ENCODE measurements at regions not wholly inside any gene's neighbourhood (a gene's known extent, or its start where the extent isn't known, plus 50 kb on each side); places are given as distances from the start of the nearest gene placed in this dataset.
"Not testable (repeated sequence)": the region's sequence is repeated elsewhere in the genome, so short reads cannot be mapped to it uniquely, and the experiment has no call there.

DNA sequence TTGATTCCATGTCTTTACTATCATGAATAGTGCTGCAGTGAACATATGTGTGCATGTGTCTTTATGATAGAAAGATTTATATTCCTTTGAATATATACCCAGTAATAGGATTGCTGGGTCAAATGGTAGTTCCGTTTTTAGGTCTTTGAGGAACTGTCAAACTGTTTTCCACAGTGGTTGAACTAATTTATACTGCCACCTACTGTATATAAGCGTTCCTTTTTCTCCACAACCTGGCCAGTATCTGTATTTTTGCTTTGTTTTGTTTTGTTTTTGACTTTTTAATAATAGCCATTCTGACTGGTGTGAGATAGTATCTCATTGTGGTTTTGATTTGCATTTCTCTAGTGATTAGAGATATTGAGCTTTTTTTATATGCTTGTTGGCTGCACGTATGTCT lies 641.6 kb downstream of the SUCLG1 start:
- no peak for DNase-seq
- H3K9me3 ChIP-seq, result no peaks in the 10 kb centered on the region
- no peak for ATAC-seq (ENCODE audit: low FRiP score in 2 of 2)
- no peaks in the 10 kb centered on the region for H3K36me3 ChIP-seq
- H3K27me3 ChIP-seq, result no peaks in the 10 kb centered on the region
- 40 to 49% methylated on average over 3 of the region's 3 CpGs for WGBS, 2 donors
- H3K4me3 ChIP-seq, result no peak overlapping the region
- TF ChIP-seq EP300 (IDR thresholded peaks at IDR 0.05) (no peak), CTCF (IDR thresholded peaks at IDR 0.05) (peak in 1 of 6 experiments; percentile 8)
- no peak overlapping the region for H3K27ac ChIP-seq
- no peaks in the 10 kb centered on the region for H3K4me1 ChIP-seq

DNA sequence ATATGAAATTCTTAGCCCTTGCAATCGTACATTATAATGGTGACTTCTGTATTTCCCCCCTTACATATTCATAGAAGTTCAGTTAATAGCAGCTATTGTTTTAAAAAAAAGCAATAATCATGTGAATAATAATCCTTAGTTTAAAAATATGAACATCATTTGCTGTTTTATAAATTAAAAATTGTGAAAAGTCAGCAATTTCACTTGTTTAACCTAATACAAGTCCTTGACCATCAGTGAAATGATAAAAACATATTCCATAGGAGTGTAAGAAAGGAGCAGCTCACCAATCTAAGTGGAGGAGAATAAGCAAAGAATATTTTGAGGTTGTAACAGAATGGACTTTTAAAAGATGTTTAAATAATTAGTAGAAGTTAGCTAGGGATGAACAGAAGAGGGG lies 650.2 kb downstream of the SUCLG1 start:
- Histone ChIP-seq H3K36me3 (no peaks in the 10 kb centered on the region), H3K9me3 (no peaks in the 10 kb centered on the region), H3K4me3 (no peak overlapping the region), H3K27me3 (no peaks in the 10 kb centered on the region), H3K27ac (no peak overlapping the region), H3K4me1 (no peaks in the 10 kb centered on the region)
- ATAC-seq (ENCODE audit: low FRiP score in 2 of 2) (no peak), DNase-seq (no peak)
- WGBS, 2 donors, result 85 to 88% methylated on average over 1 of the region's 1 CpG
- TF ChIP-seq EP300 (IDR thresholded peaks at IDR 0.05) (no peak), POLR2A (IDR thresholded peaks at IDR 0.05) (no peak), POLR2AphosphoS5 (IDR thresholded peaks at IDR 0.05) (no peak), CTCF (IDR thresholded peaks at IDR 0.05) (no peak)

DNA sequence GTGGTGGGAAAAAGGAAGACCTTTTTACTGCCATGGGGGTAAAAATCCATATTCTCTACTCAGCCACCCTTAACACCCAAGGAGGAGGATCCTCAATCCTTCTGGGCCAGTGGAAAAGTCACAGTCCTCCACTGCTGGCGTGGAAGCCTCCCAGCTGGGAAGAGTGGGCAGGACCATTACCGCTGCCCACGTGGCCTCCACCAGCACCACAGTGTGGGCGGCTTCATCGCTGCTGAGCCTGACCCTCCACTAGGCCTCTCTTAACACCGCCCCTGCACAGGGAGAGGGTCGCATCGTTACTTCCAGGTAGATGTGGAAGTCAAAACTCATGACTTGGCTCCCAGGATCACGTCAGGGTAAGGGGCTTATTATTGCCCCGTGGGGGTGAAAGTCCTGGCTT lies 656.5 kb downstream of the SUCLG1 start:
- H3K27me3 ChIP-seq, result no peaks in the 10 kb centered on the region
- WGBS, 2 donors, result 93 to 94% methylated on average over 10 of the region's 10 CpGs
- TF ChIP-seq POLR2AphosphoS5 (IDR thresholded peaks at IDR 0.05), result no peak
- TF ChIP-seq POLR2A (IDR thresholded peaks at IDR 0.05), result no peak
- no peak for TF ChIP-seq EP300 (IDR thresholded peaks at IDR 0.05)
- no peak for TF ChIP-seq CTCF (IDR thresholded peaks at IDR 0.05)
- no peaks in the 10 kb centered on the region for H3K36me3 ChIP-seq
- no peaks in the 10 kb centered on the region for H3K4me1 ChIP-seq
- no peak overlapping the region for H3K4me3 ChIP-seq
- no peak for ATAC-seq (ENCODE audit: low FRiP score in 2 of 2)
- no peak for DNase-seq
- no peak overlapping the region for H3K27ac ChIP-seq
- H3K9me3 ChIP-seq, result no peaks in the 10 kb centered on the region

GRCh38 chr2:83795777-83796176 lies 663.3 kb downstream of the SUCLG1 start:
- no peak for TF ChIP-seq POLR2AphosphoS5 (IDR thresholded peaks at IDR 0.05)
- no peak for TF ChIP-seq CTCF (IDR thresholded peaks at IDR 0.05)
- no peak for TF ChIP-seq EP300 (IDR thresholded peaks at IDR 0.05)
- TF ChIP-seq POLR2A (IDR thresholded peaks at IDR 0.05), result no peak
- 81 to 91% methylated on average over 3 of the region's 3 CpGs for WGBS, 2 donors
- H3K9me3 ChIP-seq, result no peaks in the 10 kb centered on the region

DNA sequence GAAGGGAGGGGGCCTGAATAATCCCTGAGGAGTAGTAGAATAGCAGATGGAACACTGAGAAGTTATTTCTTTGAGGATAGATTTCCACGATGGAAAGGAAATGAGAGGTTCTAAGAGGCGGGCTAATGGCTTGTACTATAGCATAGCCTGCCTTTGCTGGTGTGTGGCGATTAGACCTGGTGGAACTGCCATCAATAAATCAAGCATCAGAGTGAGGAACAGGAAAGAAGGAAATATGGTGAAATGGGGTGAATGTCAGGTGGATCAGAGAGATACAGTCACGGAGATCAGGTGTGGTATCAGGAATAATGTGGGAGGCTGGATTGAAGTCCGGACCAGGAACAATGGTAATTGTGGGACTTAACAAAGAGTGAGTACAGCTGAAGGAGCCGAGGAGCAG lies 668.6 kb downstream of the SUCLG1 start:
- 87 to 91% methylated on average over 5 to 6 of the region's 6 CpGs for WGBS, 2 donors
- not testable (repeated sequence) for H3K27ac ChIP-seq; H3K27me3 ChIP-seq; H3K4me3 ChIP-seq; ATAC-seq (ENCODE audit: low FRiP score in 2 of 2); H3K9me3 ChIP-seq; H3K36me3 ChIP-seq; DNase-seq; H3K4me1 ChIP-seq

More at GRCh38 chr2:83795777-83796176, 663.3 kb downstream of the SUCLG1 start:
- Histone ChIP-seq H3K4me1 (no peaks in the 10 kb centered on the region), H3K27me3 (no peaks in the 10 kb centered on the region), H3K4me3 (no peak overlapping the region), H3K27ac (no peak overlapping the region), H3K36me3 (no peaks in the 10 kb centered on the region)
- DNase-seq, result no peak
- ATAC-seq (ENCODE audit: low FRiP score in 2 of 2), result no peak

DNA sequence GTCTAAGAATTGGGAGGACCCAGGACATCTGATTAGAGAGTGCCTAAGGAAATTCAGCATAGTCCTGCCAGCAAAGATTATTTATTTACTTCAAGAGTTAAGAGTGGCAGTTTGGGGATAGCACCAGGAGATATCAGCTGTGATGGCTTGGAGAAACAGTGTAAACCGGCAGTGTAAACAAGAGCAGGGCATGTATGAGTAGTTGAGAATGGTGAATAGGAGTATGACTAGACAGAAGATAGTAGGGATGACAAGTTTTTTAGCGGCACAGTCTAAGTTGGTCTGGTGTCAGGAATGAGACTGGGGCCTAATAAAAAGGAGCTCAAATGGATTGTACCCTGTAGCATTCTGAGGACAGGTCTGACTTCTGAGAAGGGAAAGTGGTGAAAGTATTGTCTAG lies 669.4 kb downstream of the SUCLG1 start:
- H3K36me3 ChIP-seq; H3K4me1 ChIP-seq; H3K4me3 ChIP-seq; H3K27ac ChIP-seq; H3K27me3 ChIP-seq; H3K9me3 ChIP-seq; ATAC-seq (ENCODE audit: low FRiP score in 2 of 2); DNase-seq: not testable (repeated sequence)
- WGBS, 2 donors, result 83 to 92% methylated on average over 2 of the region's 2 CpGs

DNA sequence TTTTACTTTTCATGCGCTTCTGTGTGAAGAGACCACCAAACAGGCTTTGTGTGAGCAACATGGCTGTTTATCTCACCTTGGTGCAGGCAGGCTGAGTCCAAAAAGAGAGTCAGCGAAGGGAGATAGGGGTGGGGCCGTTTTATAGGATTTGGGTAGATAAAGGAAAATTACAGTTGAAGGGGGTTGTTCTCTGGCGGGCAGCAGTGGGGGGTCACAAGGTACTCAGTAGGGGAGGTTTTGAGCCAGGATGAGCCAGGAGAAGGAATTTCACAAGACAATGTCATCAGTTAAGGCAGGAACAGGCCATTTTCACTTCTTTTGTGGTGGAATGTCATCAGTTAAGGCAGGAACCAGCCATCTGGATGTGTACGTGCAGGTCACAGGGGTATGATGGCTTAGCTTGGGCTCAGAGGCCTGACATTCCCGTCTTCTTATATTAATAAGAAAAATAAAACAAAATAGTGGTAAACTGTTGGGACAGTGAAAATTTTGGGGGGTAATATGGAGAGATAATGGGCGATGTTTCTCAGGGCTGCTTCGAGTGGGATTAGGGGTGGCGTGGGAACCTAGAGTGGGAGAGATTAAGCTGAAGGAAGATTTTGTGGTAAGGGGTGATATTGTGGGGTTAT lies 670.0 kb downstream of the SUCLG1 start:
- not testable (repeated sequence) for H3K27me3 ChIP-seq; ATAC-seq (ENCODE audit: low FRiP score in 2 of 2); H3K36me3 ChIP-seq; H3K27ac ChIP-seq; H3K9me3 ChIP-seq; DNase-seq; H3K4me1 ChIP-seq; H3K4me3 ChIP-seq
- 88 to 92% methylated on average over 9 of the region's 9 CpGs for WGBS, 2 donors

All from upper lobe of left lung (tissue), 6 donors.